ENCODE measurements at regions not wholly inside any gene's neighbourhood (a gene's known extent, or its start where the extent isn't known, plus 50 kb on each side); places are given as distances from the start of the nearest gene placed in this dataset.

GRCh38 chr10:118504467-118505205 is 90.8 kb downstream of the PRLHR start:
- H3K4me1 ChIP-seq: peaks cover 0 to 45% (median 11%) of the 10 kb centered on the region in 10 experiments; a peak in 15 of 20 replicates
- H3K9me3 ChIP-seq (replicated peaks in 1 of 11): no peaks in the 10 kb centered on the region
- peak overlapping the region in 5 of 11 experiments; percentile 29 to 65 (median 39); a peak in 10 of 22 replicates for H3K27ac ChIP-seq
- H3K9ac ChIP-seq: no peak overlapping the region; a peak in 1 of 22 replicates
- peak overlapping the region in 10 of 11 experiments; percentile 38 to 75 (median 50); a peak in 18 of 22 replicates for H3K4me2 ChIP-seq
- no peaks in the 10 kb centered on the region for H3K27me3 ChIP-seq
- TF ChIP-seq Cebpa-rat (IDR thresholded peaks at IDR 0.05): no peak
- no peak overlapping the region for H3K4me3 ChIP-seq
- no peaks in the 10 kb centered on the region for H3K36me3 ChIP-seq
- H4K20me1 ChIP-seq: no peaks in the 10 kb centered on the region

DNA sequence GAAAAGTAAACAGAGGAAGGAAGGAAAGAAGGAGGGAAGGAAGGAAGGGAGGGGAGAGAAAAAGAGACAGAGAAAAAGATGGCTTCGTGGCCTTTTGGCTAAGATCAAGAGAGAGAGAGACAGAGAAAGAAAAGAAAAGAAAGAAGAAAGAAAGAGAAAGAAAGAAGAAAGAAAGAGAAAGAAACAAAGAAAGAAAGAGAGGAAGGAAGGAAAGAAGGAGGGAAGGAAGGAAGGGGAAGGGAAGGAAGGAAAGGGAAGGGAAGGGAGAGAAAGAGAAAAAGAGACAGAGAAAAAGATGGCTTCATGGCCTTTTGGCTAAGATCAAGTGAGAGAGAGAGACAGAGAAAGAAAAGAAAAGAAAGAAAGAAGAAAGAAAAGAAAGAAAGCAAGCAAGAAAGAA is 91.4 kb downstream of the PRLHR start:
- no peak for TF ChIP-seq Cebpa-rat (IDR thresholded peaks at IDR 0.05)
- Histone ChIP-seq H3K4me2 (peak overlapping the region in 9 of 11 experiments; percentile 38 to 75 (median 56); a peak in 12 of 22 replicates), H3K9me3 (replicated peaks in 1 of 11) (no peaks in the 10 kb centered on the region), H3K4me1 (peaks cover 0 to 41% (median 11%) of the 10 kb centered on the region in 10 experiments; a peak in 15 of 20 replicates), H3K27ac (peak overlapping the region in 3 of 11 experiments; percentile 29 to 65 (median 58); a peak in 6 of 22 replicates), H3K36me3 (no peaks in the 10 kb centered on the region), H3K9ac (no peak overlapping the region), H3K4me3 (no peak overlapping the region), H3K27me3 (no peaks in the 10 kb centered on the region), H4K20me1 (no peaks in the 10 kb centered on the region)

DNA sequence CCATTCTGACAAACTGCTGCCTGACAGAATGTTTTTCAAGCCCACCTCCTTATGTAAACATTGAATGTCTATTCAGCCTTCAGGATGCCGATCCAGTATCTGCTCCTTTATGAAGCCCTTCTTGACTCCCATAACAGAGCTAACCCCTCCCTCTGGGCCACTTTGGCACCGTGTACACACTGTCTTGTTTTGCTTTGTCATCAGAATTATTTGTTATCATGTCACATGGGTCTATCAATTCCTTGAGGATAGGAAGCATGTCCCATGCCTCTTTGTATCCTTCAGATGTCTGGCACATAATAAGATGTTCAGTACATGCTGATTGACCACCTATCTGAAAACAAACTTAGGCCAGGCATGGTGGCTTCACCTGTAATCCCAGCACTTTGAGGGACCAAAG is 92.3 kb downstream of the PRLHR start:
- no peak overlapping the region for H3K27ac ChIP-seq
- H3K9me3 ChIP-seq (replicated peaks in 1 of 11): no peaks in the 10 kb centered on the region
- no peaks in the 10 kb centered on the region for H3K36me3 ChIP-seq
- peaks cover 0 to 41% (median 11%) of the 10 kb centered on the region in 10 experiments; a peak in 15 of 20 replicates for H3K4me1 ChIP-seq
- H3K4me2 ChIP-seq: no peak overlapping the region
- no peak overlapping the region for H3K4me3 ChIP-seq
- no peaks in the 10 kb centered on the region for H3K27me3 ChIP-seq
- no peak for TF ChIP-seq Cebpa-rat (IDR thresholded peaks at IDR 0.05)
- H3K9ac ChIP-seq: no peak overlapping the region
- H4K20me1 ChIP-seq: no peaks in the 10 kb centered on the region

GRCh38 chr10:118501637-118502440 is 93.6 kb downstream of the PRLHR start:
- Histone ChIP-seq H3K27ac (peak overlapping the region in 1 of 11 experiments; percentile 42; a peak in 2 of 22 replicates), H3K27me3 (no peaks in the 10 kb centered on the region)

DNA sequence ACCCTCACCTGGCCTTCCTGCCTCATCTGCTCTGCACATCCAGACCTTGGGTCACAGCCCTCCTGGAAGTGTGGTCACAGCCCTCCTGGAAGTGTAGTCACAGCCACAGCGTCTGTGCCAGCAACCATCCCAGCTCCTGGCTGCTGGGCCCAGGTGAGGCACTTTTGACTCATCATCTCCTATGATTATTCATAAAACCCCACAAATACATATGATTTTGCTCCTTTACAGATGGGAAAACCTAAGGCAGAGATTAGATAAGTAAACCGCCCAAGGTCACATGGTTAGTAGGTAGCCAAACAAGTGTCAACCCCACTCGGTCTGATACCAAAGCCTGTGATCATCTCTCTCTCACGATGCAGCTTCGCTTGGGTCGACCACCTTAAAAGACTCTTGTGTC is 94.3 kb downstream of the PRLHR start:
- peak overlapping the region in 1 of 11 experiments; percentile 11; a peak in 1 of 22 replicates for H3K4me2 ChIP-seq
- no peaks in the 10 kb centered on the region for H4K20me1 ChIP-seq
- H3K4me1 ChIP-seq: peaks cover 0 to 36% (median 11%) of the 10 kb centered on the region in 10 experiments; a peak in 15 of 20 replicates
- no peaks in the 10 kb centered on the region for H3K9me3 ChIP-seq (replicated peaks in 1 of 11)
- H3K36me3 ChIP-seq: no peaks in the 10 kb centered on the region
- no peaks in the 10 kb centered on the region for H3K27me3 ChIP-seq
- H3K4me3 ChIP-seq: no peak overlapping the region
- no peak for TF ChIP-seq Cebpa-rat (IDR thresholded peaks at IDR 0.05)
- peak overlapping the region in 1 of 11 experiments; percentile 32; a peak in 1 of 22 replicates for H3K27ac ChIP-seq
- no peak overlapping the region for H3K9ac ChIP-seq

More at GRCh38 chr10:118501637-118502440, 93.6 kb downstream of the PRLHR start:
- no peaks in the 10 kb centered on the region for H4K20me1 ChIP-seq
- H3K9me3 ChIP-seq (replicated peaks in 1 of 11): no peaks in the 10 kb centered on the region
- H3K4me1 ChIP-seq: peaks cover 0 to 40% (median 11%) of the 10 kb centered on the region in 10 experiments; a peak in 15 of 20 replicates
- H3K4me2 ChIP-seq: peak overlapping the region in 5 of 11 experiments; percentile 7 to 24 (median 12); a peak in 5 of 22 replicates
- no peak for TF ChIP-seq Cebpa-rat (IDR thresholded peaks at IDR 0.05)
- no peaks in the 10 kb centered on the region for H3K36me3 ChIP-seq
- no peak overlapping the region for H3K4me3 ChIP-seq
- no peak overlapping the region for H3K9ac ChIP-seq

DNA sequence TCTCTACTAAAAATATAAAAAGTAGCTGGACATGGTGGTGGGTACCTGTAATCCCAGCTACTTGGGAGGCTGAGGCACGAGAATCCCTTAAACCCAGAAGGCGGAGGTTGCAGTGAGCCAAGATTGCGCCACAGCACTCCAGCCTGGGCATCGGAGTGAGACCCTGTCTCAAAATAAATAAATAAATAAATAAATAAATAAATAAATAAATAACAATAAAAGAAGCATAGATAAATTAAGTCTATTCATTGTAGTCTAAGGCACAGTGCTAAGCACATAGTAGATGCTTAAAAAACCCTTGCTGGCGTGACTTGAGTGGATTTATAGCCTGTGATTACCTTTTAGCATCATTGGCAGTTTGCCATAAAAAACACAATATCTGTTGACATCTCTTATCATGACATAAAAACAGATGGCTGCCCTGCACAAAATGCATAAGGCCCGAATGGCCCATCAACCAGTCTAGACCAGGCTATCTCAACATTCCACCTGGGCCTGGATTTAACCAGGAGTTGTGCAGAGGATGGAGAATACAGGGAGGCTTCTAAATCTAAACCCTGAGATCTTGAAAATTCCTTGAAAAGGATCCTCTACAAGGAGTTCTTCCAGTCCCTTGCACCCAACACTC is 94.9 kb downstream of the PRLHR start:
- H4K20me1 ChIP-seq: no peaks in the 10 kb centered on the region
- no peak overlapping the region for H3K27ac ChIP-seq
- peak overlapping the region in 1 of 11 experiments; percentile 11; a peak in 1 of 22 replicates for H3K4me2 ChIP-seq
- H3K4me3 ChIP-seq: no peak overlapping the region
- no peak overlapping the region for H3K9ac ChIP-seq
- H3K36me3 ChIP-seq: no peaks in the 10 kb centered on the region
- no peak for TF ChIP-seq Cebpa-rat (IDR thresholded peaks at IDR 0.05)
- no peaks in the 10 kb centered on the region for H3K9me3 ChIP-seq (replicated peaks in 1 of 11)
- no peaks in the 10 kb centered on the region for H3K27me3 ChIP-seq
- peaks cover 0 to 42% (median 11%) of the 10 kb centered on the region in 10 experiments; a peak in 15 of 20 replicates for H3K4me1 ChIP-seq

- Histone ChIP-seq H3K27me3 (no peaks in the 10 kb centered on the region), H3K36me3 (no peaks in the 10 kb centered on the region), H3K4me2 (no peak overlapping the region), H3K9ac (no peak overlapping the region), H3K4me3 (no peak overlapping the region), H3K4me1 (peaks cover 0 to 32% (median 3%) of the 10 kb centered on the region in 10 experiments; a peak in 10 of 20 replicates), H3K9me3 (replicated peaks in 1 of 11) (no peaks in the 10 kb centered on the region), H4K20me1 (no peaks in the 10 kb centered on the region), H3K27ac (no peak overlapping the region)
- TF ChIP-seq Cebpa-rat (IDR thresholded peaks at IDR 0.05): no peak
Observed at GRCh38 chr10:118499186-118499585, 96.3 kb downstream of the PRLHR start.

- H3K9ac ChIP-seq: no peak overlapping the region
- no peaks in the 10 kb centered on the region for H4K20me1 ChIP-seq
- H3K27ac ChIP-seq: no peak overlapping the region
- H3K27me3 ChIP-seq: no peaks in the 10 kb centered on the region
- H3K4me3 ChIP-seq: no peak overlapping the region
- no peaks in the 10 kb centered on the region for H3K9me3 ChIP-seq (replicated peaks in 1 of 11)
- no peak for TF ChIP-seq Cebpa-rat (IDR thresholded peaks at IDR 0.05)
- no peak overlapping the region for H3K4me2 ChIP-seq
- peaks cover 0 to 27% (median 0%) of the 10 kb centered on the region in 10 experiments; a peak in 6 of 20 replicates for H3K4me1 ChIP-seq
- no peaks in the 10 kb centered on the region for H3K36me3 ChIP-seq
Observed at GRCh38 chr10:118498623-118499022, 96.8 kb downstream of the PRLHR start.

Measured in BLaER1 treated with 17β-estradiol and CSF1 and Interleukin-3, amounts not matched to agents 10 nM and 100 nM (cell line).